Stimulated activated memory B cell treated with anti-CD40 and anti-IgM and Interleukin-4, amounts not matched to agents 10 μg/mL and 1 μg/mL and 100 μg/mL, for 72 hours (primary cell): ENCODE measurements at regions not wholly inside any gene's neighbourhood (a gene's known extent, or its start where the extent isn't known, plus 50 kb on each side); places are given as distances from the start of the nearest gene placed in this dataset.
A peak's percentile ranks its signal among the peaks of the same experiment; 100 is the strongest.

Experiments used
- ATAC-seq: fragments of 150-1000 bp; cut with Tn5 transposase; 2 replicates; pipeline ENCODE4 v1.10.0; 2021
- H3K27ac Mint-ChIP-seq: one replicate; pipeline ENCODE4 v1.8.0; 2022; ENCODE audit warnings: mild to moderate bottlenecking, mixed read lengths
- H3K27me3 Mint-ChIP-seq: one replicate; pipeline ENCODE4 v1.8.0; 2022; ENCODE audit warnings: mixed read lengths
- H3K36me3 Mint-ChIP-seq: one replicate; pipeline ENCODE4 v1.8.0; 2022; ENCODE audit warnings: mixed read lengths
- H3K4me1 Mint-ChIP-seq: one replicate; pipeline ENCODE4 v1.8.0; 2022; ENCODE audit warnings: mixed read lengths
- H3K4me3 Mint-ChIP-seq: one replicate; pipeline ENCODE4 v1.8.0; 2022; ENCODE audit warnings: mild to moderate bottlenecking, moderate library complexity, mixed read lengths
- H3K9me3 Mint-ChIP-seq: one replicate; pipeline ENCODE4 v1.8.0; 2022; ENCODE audit warnings: mixed read lengths

DNA sequence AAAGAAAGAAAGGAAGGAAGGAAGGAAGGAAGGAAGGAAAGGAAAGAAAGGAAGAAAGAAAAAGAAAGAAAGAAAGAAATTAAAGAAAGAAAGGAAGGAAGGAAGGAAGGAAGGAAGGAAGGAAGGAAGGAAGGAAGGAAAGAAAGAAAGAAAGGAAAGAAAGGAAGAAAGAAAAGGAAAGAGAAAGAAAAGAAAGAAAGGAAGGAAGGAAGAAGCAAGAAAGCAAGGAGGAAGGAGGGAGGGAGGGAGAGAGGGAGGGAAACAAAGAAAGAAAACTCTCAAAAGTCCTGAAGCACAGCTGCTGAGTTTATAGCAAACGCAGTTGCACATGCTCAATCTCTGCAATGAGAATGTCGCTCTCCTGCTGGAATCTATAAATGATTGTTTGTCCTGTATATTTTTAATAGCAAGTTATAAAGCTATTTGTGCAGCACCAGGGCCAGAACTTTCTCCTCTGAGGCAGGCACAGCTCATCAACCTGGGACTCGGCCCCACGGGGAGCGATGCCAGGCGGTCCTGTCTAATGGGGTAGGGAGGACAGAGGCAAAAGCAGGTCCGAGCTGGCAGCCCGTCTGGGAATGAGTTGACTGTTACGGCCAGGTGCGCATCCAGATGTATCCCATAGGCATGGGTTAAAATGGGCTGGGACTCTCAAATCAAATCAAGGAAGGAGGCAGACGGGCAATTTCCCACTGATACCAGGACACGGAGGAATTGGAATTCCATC lies 118.0 kb upstream of the PFKP start:
- Mint-ChIP-seq H3K27ac (peak overlapping the region; percentile 91), H3K27me3 (peaks cover 66% of the 10 kb centered on the region), H3K4me3 (peak overlapping the region; percentile 55)

GRCh38 chr10:2948127-2948854 lies 119.1 kb upstream of the PFKP start:
- Mint-ChIP-seq H3K36me3 (peaks cover 6% of the 10 kb centered on the region), H3K4me1 (peaks cover 31% of the 10 kb centered on the region), H3K9me3 (peaks cover 5% of the 10 kb centered on the region), H3K27ac (peak overlapping the region; percentile 91), H3K4me3 (no peak overlapping the region), H3K27me3 (peaks cover 57% of the 10 kb centered on the region)
- ATAC-seq, result peak; percentile 65

More for the DNA sequence above, 118.0 kb upstream of the PFKP start:
- Mint-ChIP-seq H3K4me1 (peaks cover 31% of the 10 kb centered on the region), H3K9me3 (peaks cover 8% of the 10 kb centered on the region), H3K36me3 (peaks cover 6% of the 10 kb centered on the region)
- no peak for ATAC-seq

GRCh38 chr10:2944788-2945187 lies 122.6 kb upstream of the PFKP start:
- H3K9me3 Mint-ChIP-seq, result peaks cover 7% of the 10 kb centered on the region
- no peak overlapping the region for H3K27ac Mint-ChIP-seq
- H3K27me3 Mint-ChIP-seq, result peaks cover 66% of the 10 kb centered on the region
- H3K4me3 Mint-ChIP-seq, result no peak overlapping the region
- peaks cover 12% of the 10 kb centered on the region for H3K4me1 Mint-ChIP-seq
- peak; percentile 20 for ATAC-seq
- peaks cover 6% of the 10 kb centered on the region for H3K36me3 Mint-ChIP-seq

DNA sequence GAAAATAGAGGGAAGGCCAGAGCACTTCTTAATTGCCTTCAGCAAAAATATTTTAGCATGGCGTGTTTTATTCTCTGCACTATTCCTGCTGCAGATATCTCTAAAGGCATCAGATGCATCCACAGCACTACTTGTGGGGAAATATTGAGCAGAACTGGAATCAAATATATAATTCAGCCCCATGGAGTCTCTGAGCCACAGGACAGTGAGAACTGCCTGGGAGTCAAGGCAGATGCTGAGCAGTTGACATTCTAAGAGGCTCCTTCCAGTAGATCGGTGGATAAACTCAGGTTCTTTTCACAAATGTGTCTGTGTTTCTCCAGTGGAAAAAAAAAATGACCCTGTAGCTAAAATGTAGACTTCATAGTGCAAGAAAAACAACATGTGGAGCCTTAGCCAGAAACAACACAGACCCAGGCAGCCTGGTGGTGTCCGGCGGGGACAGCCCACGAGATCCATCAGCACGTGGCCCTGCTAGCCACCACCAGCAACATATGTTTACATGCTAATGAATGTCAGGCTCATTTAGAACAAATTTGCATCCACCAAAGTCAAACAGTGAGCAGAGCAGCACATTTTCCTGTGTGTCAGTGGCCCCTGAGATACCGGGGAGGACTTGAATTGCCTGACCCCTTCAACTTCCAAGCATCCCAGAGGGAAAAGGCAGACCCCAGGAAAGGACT lies 123.3 kb upstream of the PFKP start:
- no peak overlapping the region for H3K4me3 Mint-ChIP-seq
- H3K36me3 Mint-ChIP-seq, result peaks cover 5% of the 10 kb centered on the region
- peaks cover 6% of the 10 kb centered on the region for H3K9me3 Mint-ChIP-seq
- peaks cover 9% of the 10 kb centered on the region for H3K4me1 Mint-ChIP-seq
- ATAC-seq, result no peak
- peaks cover 63% of the 10 kb centered on the region for H3K27me3 Mint-ChIP-seq
- H3K27ac Mint-ChIP-seq, result no peak overlapping the region

DNA sequence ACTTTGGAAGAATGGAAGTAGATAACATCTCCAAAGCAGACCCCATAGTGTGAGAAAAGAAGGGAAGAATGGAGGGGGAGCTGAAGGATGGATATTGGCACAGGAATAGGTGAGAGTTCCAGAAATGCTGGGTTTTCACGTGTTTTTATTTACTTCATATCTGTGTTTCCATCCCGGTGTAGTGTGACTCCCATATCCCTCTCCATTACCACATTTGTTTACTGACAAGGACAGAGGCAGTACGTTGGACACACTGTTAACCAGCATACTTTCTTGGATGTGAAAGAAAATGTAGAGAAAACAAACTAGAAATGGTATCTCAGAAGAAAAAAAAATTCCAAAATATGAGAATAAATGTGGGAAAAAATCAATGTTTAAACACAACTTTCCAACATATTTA lies 124.4 kb upstream of the PFKP start:
- H3K27me3 Mint-ChIP-seq, result peaks cover 68% of the 10 kb centered on the region
- no peak overlapping the region for H3K27ac Mint-ChIP-seq
- H3K36me3 Mint-ChIP-seq, result no peaks in the 10 kb centered on the region
- no peak for ATAC-seq
- H3K9me3 Mint-ChIP-seq, result peaks cover 2% of the 10 kb centered on the region
- no peak overlapping the region for H3K4me3 Mint-ChIP-seq
- peaks cover 6% of the 10 kb centered on the region for H3K4me1 Mint-ChIP-seq

DNA sequence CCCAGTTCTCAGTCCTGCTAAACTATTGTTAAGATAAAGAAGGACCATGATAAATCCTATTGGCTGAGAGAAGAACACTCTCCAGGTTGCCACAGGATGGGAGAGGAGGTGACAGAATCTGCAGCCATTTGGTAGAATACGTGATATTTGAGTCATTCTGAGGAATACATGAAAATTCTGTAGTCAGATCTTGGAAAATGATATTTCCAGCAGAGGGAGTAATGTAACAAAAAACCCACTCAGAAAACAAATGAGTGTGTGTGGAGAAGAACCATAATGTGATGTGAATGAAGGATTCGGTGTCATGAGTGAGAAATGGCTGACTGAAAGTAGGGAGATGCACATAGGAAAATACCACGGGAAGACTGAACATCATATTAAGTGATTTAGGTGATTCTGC lies 128.5 kb upstream of the PFKP start:
- no peaks in the 10 kb centered on the region for H3K36me3 Mint-ChIP-seq
- H3K4me3 Mint-ChIP-seq, result no peak overlapping the region
- no peak for ATAC-seq
- H3K27ac Mint-ChIP-seq, result no peak overlapping the region
- H3K4me1 Mint-ChIP-seq, result peaks cover 13% of the 10 kb centered on the region
- H3K9me3 Mint-ChIP-seq, result peaks cover 5% of the 10 kb centered on the region
- H3K27me3 Mint-ChIP-seq, result peaks cover 70% of the 10 kb centered on the region

GRCh38 chr10:2936816-2937215 lies 130.5 kb upstream of the PFKP start:
- no peaks in the 10 kb centered on the region for H3K36me3 Mint-ChIP-seq
- no peak overlapping the region for H3K27ac Mint-ChIP-seq
- peaks cover 5% of the 10 kb centered on the region for H3K9me3 Mint-ChIP-seq
- H3K4me3 Mint-ChIP-seq, result no peak overlapping the region
- H3K4me1 Mint-ChIP-seq, result peaks cover 19% of the 10 kb centered on the region
- no peak for ATAC-seq
- peaks cover 75% of the 10 kb centered on the region for H3K27me3 Mint-ChIP-seq

DNA sequence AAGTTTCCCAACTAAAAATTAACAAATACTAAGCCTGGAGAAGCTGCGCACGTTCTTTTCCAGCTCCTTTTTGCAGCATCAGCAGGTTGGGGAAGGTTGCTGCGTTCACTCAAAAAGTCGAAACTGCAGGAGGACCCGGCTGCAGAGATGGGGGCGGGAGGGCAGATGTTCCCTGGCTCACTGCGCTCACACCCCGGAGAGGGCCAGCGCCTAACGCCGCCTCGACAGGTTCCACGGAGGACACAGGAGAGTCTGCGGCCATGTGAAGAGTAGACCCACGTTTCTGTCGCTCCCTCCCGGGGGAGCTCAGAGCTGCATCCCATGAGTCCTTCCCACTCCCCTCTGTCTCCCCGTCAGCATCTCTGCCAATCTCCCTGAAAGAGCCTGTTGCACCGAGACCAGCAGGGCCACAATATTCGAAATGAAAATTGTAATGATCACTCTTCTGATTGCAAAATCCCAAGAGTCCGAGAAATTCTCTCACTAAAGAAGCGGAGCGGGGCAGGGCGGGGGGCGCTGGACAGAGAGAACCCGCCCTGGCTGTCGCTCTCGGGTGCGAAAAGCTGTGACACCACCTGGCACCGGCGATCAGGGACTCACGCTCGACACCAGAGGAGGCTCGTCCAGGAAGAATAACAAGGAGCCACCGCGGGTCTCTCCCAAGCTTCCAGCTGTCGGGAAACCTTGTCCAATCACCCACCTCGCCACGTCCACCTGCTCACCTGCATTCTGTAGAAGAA lies 131.5 kb upstream of the PFKP start:
- peaks cover 3% of the 10 kb centered on the region for H3K9me3 Mint-ChIP-seq
- H3K36me3 Mint-ChIP-seq, result no peaks in the 10 kb centered on the region
- peak overlapping the region; percentile 6 for H3K27ac Mint-ChIP-seq
- peaks cover 19% of the 10 kb centered on the region for H3K4me1 Mint-ChIP-seq
- peaks cover 66% of the 10 kb centered on the region for H3K27me3 Mint-ChIP-seq
- ATAC-seq, result no peak
- H3K4me3 Mint-ChIP-seq, result no peak overlapping the region

DNA sequence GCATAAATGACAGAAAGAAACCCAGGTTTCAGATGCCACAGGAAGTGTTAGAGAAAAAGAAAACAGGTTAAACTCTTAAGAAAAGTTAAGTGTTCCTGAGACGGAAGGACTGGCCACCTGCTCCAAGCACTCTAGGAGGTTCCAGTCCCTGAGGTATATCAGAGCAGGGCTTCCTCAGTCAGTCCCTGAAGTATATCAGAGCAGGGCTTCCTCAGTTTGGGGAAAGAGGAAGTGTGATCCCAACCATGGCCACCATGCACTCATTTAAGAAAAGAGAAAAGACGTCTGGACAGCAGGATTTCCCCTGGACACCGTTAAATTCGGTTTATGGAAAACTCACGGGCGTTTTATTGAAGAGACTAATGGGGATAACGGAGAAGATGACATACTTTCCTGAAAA lies 133.4 kb upstream of the PFKP start:
- no peak overlapping the region for H3K4me3 Mint-ChIP-seq
- H3K36me3 Mint-ChIP-seq, result no peaks in the 10 kb centered on the region
- H3K27me3 Mint-ChIP-seq, result peaks cover 65% of the 10 kb centered on the region
- H3K9me3 Mint-ChIP-seq, result peaks cover 3% of the 10 kb centered on the region
- no peak for ATAC-seq
- peaks cover 14% of the 10 kb centered on the region for H3K4me1 Mint-ChIP-seq
- H3K27ac Mint-ChIP-seq, result no peak overlapping the region

GRCh38 chr10:2933519-2933918 lies 133.8 kb upstream of the PFKP start:
- no peak overlapping the region for H3K4me3 Mint-ChIP-seq
- H3K27me3 Mint-ChIP-seq, result peaks cover 65% of the 10 kb centered on the region

GRCh38 chr10:2933071-2933470 lies 134.3 kb upstream of the PFKP start:
- H3K27me3 Mint-ChIP-seq, result peaks cover 65% of the 10 kb centered on the region
- H3K9me3 Mint-ChIP-seq, result peaks cover 3% of the 10 kb centered on the region
- H3K27ac Mint-ChIP-seq, result no peak overlapping the region
- no peak for ATAC-seq
- peaks cover 19% of the 10 kb centered on the region for H3K4me1 Mint-ChIP-seq
- H3K36me3 Mint-ChIP-seq, result no peaks in the 10 kb centered on the region
- H3K4me3 Mint-ChIP-seq, result no peak overlapping the region

More at GRCh38 chr10:2933519-2933918, 133.8 kb upstream of the PFKP start:
- Mint-ChIP-seq H3K27ac (no peak overlapping the region), H3K9me3 (peaks cover 3% of the 10 kb centered on the region), H3K4me1 (peaks cover 14% of the 10 kb centered on the region), H3K36me3 (no peaks in the 10 kb centered on the region)
- ATAC-seq, result no peak

GRCh38 chr10:2929480-2930258 lies 137.7 kb upstream of the PFKP start:
- Mint-ChIP-seq H3K9me3 (no peaks in the 10 kb centered on the region), H3K4me1 (peaks cover 16% of the 10 kb centered on the region), H3K27ac (no peak overlapping the region), H3K27me3 (peaks cover 69% of the 10 kb centered on the region), H3K4me3 (no peak overlapping the region), H3K36me3 (no peaks in the 10 kb centered on the region)
- no peak for ATAC-seq

GRCh38 chr10:2927958-2928840 lies 139.1 kb upstream of the PFKP start:
- H3K4me3 Mint-ChIP-seq, result no peak overlapping the region
- H3K36me3 Mint-ChIP-seq, result no peaks in the 10 kb centered on the region
- H3K4me1 Mint-ChIP-seq, result peaks cover 8% of the 10 kb centered on the region
- H3K27me3 Mint-ChIP-seq, result peaks cover 54% of the 10 kb centered on the region
- H3K9me3 Mint-ChIP-seq, result no peaks in the 10 kb centered on the region
- ATAC-seq, result peak; percentile 84
- H3K27ac Mint-ChIP-seq, result no peak overlapping the region
